ENCODE measurements at regions not wholly inside any gene's neighbourhood (a gene's known extent, or its start where the extent isn't known, plus 50 kb on each side); places are given as distances from the start of the nearest gene placed in this dataset.
"Not testable (repeated sequence)": the region's sequence is repeated elsewhere in the genome, so short reads cannot be mapped to it uniquely, and the experiment has no call there.

GRCh38 chr7:57203161-57203791 lies 71.0 kb upstream of the ZNF479 start:
- no peak for DNase-seq (ENCODE audit: low read depth, low spot score)
- H3K79me2 ChIP-seq (ENCODE audit: control insufficient read depth, insufficient read depth, low read length): no peaks in the 10 kb centered on the region
- H3K9me1 ChIP-seq (replicated peaks; ENCODE audit: control insufficient read depth, extremely low read depth, insufficient read depth, low read length): no peaks in the 10 kb centered on the region
- no peak for FAIRE-seq
- peaks cover 4% of the 10 kb centered on the region for H3K9me3 ChIP-seq (replicated peaks; ENCODE audit: control insufficient read depth, insufficient read depth, low read length)
- dilution Hi-C loops (cut with MboI; ENCODE audit: extremely low pct_ligation_motif_present, low sequenced_read_pairs): no loop called here
- no peak for TF ChIP-seq EZH2 (IDR thresholded peaks at IDR 0.05; ENCODE audit: borderline replicate concordance, low read depth, low read length, severe bottlenecking)
- TF ChIP-seq JUN (IDR thresholded peaks at IDR 0.05; ENCODE audit: borderline replicate concordance, insufficient read depth, insufficient read length, low read depth): no peak
- no peak for TF ChIP-seq POLR2AphosphoS5 (IDR thresholded peaks at IDR 0.05; ENCODE audit: insufficient read depth, low read depth, low read length)
- no peak for TF ChIP-seq GATA2 (IDR thresholded peaks at IDR 0.05; ENCODE audit: insufficient read depth, insufficient read length, low read depth, low read length)
- no peak for TF ChIP-seq POLR2A (IDR thresholded peaks at IDR 0.05; ENCODE audit: low read depth, low read length)
- no peak for TF ChIP-seq CTCF (IDR thresholded peaks at IDR 0.05; ENCODE audit: extremely low read depth in 1 of 2, insufficient read depth in 1 of 2, low read depth in 1 of 2, low read length in 2 of 2)
- no peak for TF ChIP-seq FOS (IDR thresholded peaks at IDR 0.05; ENCODE audit: borderline replicate concordance, insufficient read depth, low read length)
- TF ChIP-seq, protein P1, sequence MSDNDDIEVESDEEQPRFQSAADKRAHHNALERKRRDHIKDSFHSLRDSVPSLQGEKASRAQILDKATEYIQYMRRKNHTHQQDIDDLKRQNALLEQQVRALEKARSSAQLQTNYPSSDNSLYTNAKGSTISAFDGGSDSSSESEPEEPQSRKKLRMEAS (IDR thresholded peaks at IDR 0.05; ENCODE audit: insufficient read depth, insufficient read length): no peak
- no peak for TF ChIP-seq MYC (IDR thresholded peaks at IDR 0.05; ENCODE audit: low read depth, low read length)
- ChIA-PET POLR2A (no interaction called here), CTCF (no interaction called here)
- intact Hi-C loops (cut with micrococcal nuclease): no loop called here
- H3K4me3 ChIP-seq (replicated peaks in 1 of 3; ENCODE audit: insufficient read depth in 1 of 3, low read depth in 1 of 3, low read length in 3 of 3): no peak overlapping the region
- H3K27me3 ChIP-seq (ENCODE audit: control insufficient read depth in 2 of 2, insufficient read depth in 2 of 2, low read length in 2 of 2): no peaks in the 10 kb centered on the region
- H3K27ac ChIP-seq (ENCODE audit: insufficient read depth, low read depth, low read length): no peak overlapping the region
- H3K4me2 ChIP-seq (ENCODE audit: insufficient read depth, low read length): no peak overlapping the region
- BruUV-seq (replicated peaks): no TSS peak
- no peaks in the 10 kb centered on the region for H3K4me1 ChIP-seq (ENCODE audit: control insufficient read depth, extremely low read depth, insufficient read depth, low read length)
- no peak overlapping the region for H2AFZ ChIP-seq (ENCODE audit: low read depth, low read length)
- no peaks in the 10 kb centered on the region for H4K20me1 ChIP-seq (replicated peaks; ENCODE audit: control insufficient read depth, extremely low read depth, insufficient read depth, low read length)
- no peak overlapping the region for H3K9ac ChIP-seq (replicated peaks; ENCODE audit: extremely low read depth, insufficient read depth, low read length)
- H3K36me3 ChIP-seq (ENCODE audit: control insufficient read depth in 2 of 2, extremely low read depth in 1 of 2, insufficient read depth in 2 of 2, low read length in 2 of 2): no peaks in the 10 kb centered on the region

GRCh38 chr7:57203858-57204257 lies 71.6 kb upstream of the ZNF479 start:
- H3K4me1 ChIP-seq (ENCODE audit: control insufficient read depth, extremely low read depth, insufficient read depth, low read length); FAIRE-seq; DNase-seq (ENCODE audit: low read depth, low spot score); H3K27me3 ChIP-seq (ENCODE audit: control insufficient read depth in 2 of 2, insufficient read depth in 2 of 2, low read length in 2 of 2); H3K27ac ChIP-seq (ENCODE audit: insufficient read depth, low read depth, low read length); H3K79me2 ChIP-seq (ENCODE audit: control insufficient read depth, insufficient read depth, low read length); H3K9me1 ChIP-seq (replicated peaks; ENCODE audit: control insufficient read depth, extremely low read depth, insufficient read depth, low read length); H2AFZ ChIP-seq (ENCODE audit: low read depth, low read length); CTCF ChIA-PET; intact Hi-C loops (cut with micrococcal nuclease); POLR2A ChIA-PET; H3K4me3 ChIP-seq (replicated peaks in 1 of 3; ENCODE audit: insufficient read depth in 1 of 3, low read depth in 1 of 3, low read length in 3 of 3); dilution Hi-C loops (cut with MboI; ENCODE audit: extremely low pct_ligation_motif_present, low sequenced_read_pairs); H4K20me1 ChIP-seq (replicated peaks; ENCODE audit: control insufficient read depth, extremely low read depth, insufficient read depth, low read length); H3K36me3 ChIP-seq (ENCODE audit: control insufficient read depth in 2 of 2, extremely low read depth in 1 of 2, insufficient read depth in 2 of 2, low read length in 2 of 2); BruUV-seq (replicated peaks); H3K4me2 ChIP-seq (ENCODE audit: insufficient read depth, low read length); H3K9me3 ChIP-seq (replicated peaks; ENCODE audit: control insufficient read depth, insufficient read depth, low read length); H3K9ac ChIP-seq (replicated peaks; ENCODE audit: extremely low read depth, insufficient read depth, low read length): not testable (repeated sequence)

All from endothelial cell of umbilical vein (primary cell).